ENCODE measurements at regions not wholly inside any gene's neighbourhood (a gene's known extent, or its start where the extent isn't known, plus 50 kb on each side); places are given as distances from the start of the nearest gene placed in this dataset.

DNA sequence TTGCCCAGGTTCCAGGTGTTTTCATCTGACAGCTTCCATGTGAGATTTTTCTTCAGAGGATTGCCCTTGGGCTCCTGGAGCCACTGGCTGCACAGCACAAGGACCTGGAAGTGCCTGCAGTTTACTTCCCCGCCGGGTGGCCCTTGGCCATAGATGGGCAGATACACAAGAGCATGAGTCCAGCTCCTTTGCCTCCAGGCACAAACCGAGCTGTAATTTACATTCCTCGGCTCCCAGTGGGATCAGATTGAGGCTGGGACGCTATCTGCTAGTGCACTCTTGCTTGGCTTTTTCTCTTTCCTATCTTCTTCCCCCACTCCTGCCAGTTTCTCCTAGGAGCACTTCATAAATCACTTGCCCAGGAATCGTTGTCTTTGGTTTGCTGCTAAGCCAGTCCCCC lies 85.4 kb upstream of the RALY start:
- Histone ChIP-seq H3K4me2 (ENCODE audit: low read depth, low read length) (no peak overlapping the region), H3K9me3 (replicated peaks; ENCODE audit: insufficient read depth, low read length) (no peaks in the 10 kb centered on the region)
- DNase-seq: no peak

DNA sequence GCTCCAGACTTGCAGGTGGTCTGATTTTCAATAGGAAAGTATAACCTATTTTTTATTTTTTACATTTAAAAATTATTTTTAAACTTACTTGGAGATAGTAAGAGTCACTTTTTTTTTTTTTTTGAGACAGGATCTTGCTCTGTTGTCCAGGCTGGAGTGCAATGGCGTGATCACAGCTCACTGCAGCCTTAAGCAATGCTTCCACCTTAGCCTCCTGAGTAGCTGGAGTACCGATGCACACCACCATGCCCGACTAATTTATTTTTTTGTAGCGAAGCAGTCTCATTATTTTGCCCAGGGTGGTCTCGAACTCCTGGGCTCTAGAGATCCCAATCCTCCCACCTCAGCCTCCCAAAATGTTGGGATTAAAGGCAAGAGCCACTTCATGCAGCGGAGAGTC lies 84.8 kb upstream of the RALY start:
- H3K4me3 ChIP-seq (ENCODE audit: low read length): no peak overlapping the region
- TF ChIP-seq EZH2 (optimal IDR thresholded peaks at IDR 0.05; ENCODE audit: low read depth, low read length) (no peak), EZH2phosphoT487 (IDR thresholded peaks at IDR 0.05; ENCODE audit: low read length) (no peak)
- TF ChIP-seq, protein P1, sequence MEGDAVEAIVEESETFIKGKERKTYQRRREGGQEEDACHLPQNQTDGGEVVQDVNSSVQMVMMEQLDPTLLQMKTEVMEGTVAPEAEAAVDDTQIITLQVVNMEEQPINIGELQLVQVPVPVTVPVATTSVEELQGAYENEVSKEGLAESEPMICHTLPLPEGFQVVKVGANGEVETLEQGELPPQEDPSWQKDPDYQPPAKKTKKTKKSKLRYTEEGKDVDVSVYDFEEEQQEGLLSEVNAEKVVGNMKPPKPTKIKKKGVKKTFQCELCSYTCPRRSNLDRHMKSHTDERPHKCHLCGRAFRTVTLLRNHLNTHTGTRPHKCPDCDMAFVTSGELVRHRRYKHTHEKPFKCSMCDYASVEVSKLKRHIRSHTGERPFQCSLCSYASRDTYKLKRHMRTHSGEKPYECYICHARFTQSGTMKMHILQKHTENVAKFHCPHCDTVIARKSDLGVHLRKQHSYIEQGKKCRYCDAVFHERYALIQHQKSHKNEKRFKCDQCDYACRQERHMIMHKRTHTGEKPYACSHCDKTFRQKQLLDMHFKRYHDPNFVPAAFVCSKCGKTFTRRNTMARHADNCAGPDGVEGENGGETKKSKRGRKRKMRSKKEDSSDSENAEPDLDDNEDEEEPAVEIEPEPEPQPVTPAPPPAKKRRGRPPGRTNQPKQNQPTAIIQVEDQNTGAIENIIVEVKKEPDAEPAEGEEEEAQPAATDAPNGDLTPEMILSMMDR (IDR thresholded peaks at IDR 0.05; ENCODE audit: low read length): no peak
- no peak overlapping the region for H3K4me2 ChIP-seq (ENCODE audit: low read depth, low read length)
- H3K9me2 ChIP-seq (replicated peaks; ENCODE audit: insufficient read depth, low read length): no peaks in the 10 kb centered on the region
- H3K79me2 ChIP-seq (ENCODE audit: low read length): no peaks in the 10 kb centered on the region
- no peak overlapping the region for H3K9ac ChIP-seq (ENCODE audit: low read length)
- peaks cover 7% of the 10 kb centered on the region for H3K4me1 ChIP-seq (ENCODE audit: low read length)
- H3K36me3 ChIP-seq (replicated peaks; ENCODE audit: insufficient read depth, low read length): no peaks in the 10 kb centered on the region
- H2AFZ ChIP-seq (ENCODE audit: low read length): no peak overlapping the region
- no peaks in the 10 kb centered on the region for H3K27me3 ChIP-seq (replicated peaks; ENCODE audit: insufficient read depth, low read length)
- no peak overlapping the region for H3K27ac ChIP-seq (ENCODE audit: low read length)
- no peaks in the 10 kb centered on the region for H4K20me1 ChIP-seq (ENCODE audit: insufficient read depth, low read length)
- H3F3A ChIP-seq (ENCODE audit: insufficient read depth, low read length): no peaks in the 10 kb centered on the region
- H3K9me3 ChIP-seq (replicated peaks; ENCODE audit: insufficient read depth, low read length): no peaks in the 10 kb centered on the region
- DNase-seq: no peak

More for the DNA sequence above, 85.4 kb upstream of the RALY start:
- TF ChIP-seq EZH2 (optimal IDR thresholded peaks at IDR 0.05; ENCODE audit: low read depth, low read length) (no peak), EZH2phosphoT487 (IDR thresholded peaks at IDR 0.05; ENCODE audit: low read length) (no peak)
- TF ChIP-seq, protein P1 (IDR thresholded peaks at IDR 0.05; ENCODE audit: low read length): no peak
- no peak overlapping the region for H3K4me3 ChIP-seq (ENCODE audit: low read length)
- peaks cover 7% of the 10 kb centered on the region for H3K4me1 ChIP-seq (ENCODE audit: low read length)
- H3K9ac ChIP-seq (ENCODE audit: low read length): no peak overlapping the region
- no peak overlapping the region for H2AFZ ChIP-seq (ENCODE audit: low read length)
- H3K79me2 ChIP-seq (ENCODE audit: low read length): no peaks in the 10 kb centered on the region
- no peaks in the 10 kb centered on the region for H3K9me2 ChIP-seq (replicated peaks; ENCODE audit: insufficient read depth, low read length)
- no peaks in the 10 kb centered on the region for H3F3A ChIP-seq (ENCODE audit: insufficient read depth, low read length)
- no peaks in the 10 kb centered on the region for H4K20me1 ChIP-seq (ENCODE audit: insufficient read depth, low read length)
- H3K36me3 ChIP-seq (replicated peaks; ENCODE audit: insufficient read depth, low read length): no peaks in the 10 kb centered on the region
- no peaks in the 10 kb centered on the region for H3K27me3 ChIP-seq (replicated peaks; ENCODE audit: insufficient read depth, low read length)
- no peak overlapping the region for H3K27ac ChIP-seq (ENCODE audit: low read length)

DNA sequence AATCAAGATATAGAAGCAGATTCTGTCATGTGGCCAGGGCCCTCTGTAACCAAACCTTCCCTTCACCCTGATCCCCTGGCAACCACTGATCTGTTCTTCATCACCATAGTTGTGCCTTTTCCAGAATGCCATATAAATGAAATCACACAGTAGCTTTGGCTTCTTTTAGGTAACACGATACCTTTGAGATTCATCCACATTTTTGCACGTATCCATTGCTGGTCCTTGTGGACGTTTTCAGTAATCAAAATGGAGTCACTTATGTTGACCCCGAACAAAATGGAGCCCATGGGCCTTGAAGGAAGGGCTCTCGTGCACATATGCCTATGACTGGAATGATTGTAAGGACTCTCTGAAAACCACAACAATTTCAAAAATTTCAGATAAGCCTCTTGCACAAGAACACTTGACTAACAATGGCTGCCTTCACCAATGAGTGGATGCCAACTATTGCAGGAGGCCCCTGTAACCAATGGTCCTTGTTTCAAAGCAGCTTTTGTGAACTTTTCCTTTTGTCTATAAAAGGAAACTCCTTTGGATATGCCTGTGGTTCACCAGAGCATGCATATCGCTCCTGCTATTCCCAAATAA lies 84.3 kb upstream of the RALY start:
- no peak overlapping the region for H3K4me2 ChIP-seq (ENCODE audit: low read depth, low read length)
- TF ChIP-seq, protein P1 (IDR thresholded peaks at IDR 0.05; ENCODE audit: low read length): no peak
- TF ChIP-seq EZH2 (optimal IDR thresholded peaks at IDR 0.05; ENCODE audit: low read depth, low read length): no peak
- TF ChIP-seq EZH2phosphoT487 (IDR thresholded peaks at IDR 0.05; ENCODE audit: low read length): no peak
- H4K20me1 ChIP-seq (ENCODE audit: insufficient read depth, low read length): no peaks in the 10 kb centered on the region
- H3K4me1 ChIP-seq (ENCODE audit: low read length): peaks cover 10% of the 10 kb centered on the region
- no peak overlapping the region for H3K9ac ChIP-seq (ENCODE audit: low read length)
- H3K9me3 ChIP-seq (replicated peaks; ENCODE audit: insufficient read depth, low read length): no peaks in the 10 kb centered on the region
- no peak overlapping the region for H2AFZ ChIP-seq (ENCODE audit: low read length)
- H3K9me2 ChIP-seq (replicated peaks; ENCODE audit: insufficient read depth, low read length): no peaks in the 10 kb centered on the region
- DNase-seq: no peak
- H3F3A ChIP-seq (ENCODE audit: insufficient read depth, low read length): no peaks in the 10 kb centered on the region
- no peaks in the 10 kb centered on the region for H3K79me2 ChIP-seq (ENCODE audit: low read length)
- H3K4me3 ChIP-seq (ENCODE audit: low read length): no peak overlapping the region
- no peak overlapping the region for H3K27ac ChIP-seq (ENCODE audit: low read length)
- H3K27me3 ChIP-seq (replicated peaks; ENCODE audit: insufficient read depth, low read length): no peaks in the 10 kb centered on the region
- no peaks in the 10 kb centered on the region for H3K36me3 ChIP-seq (replicated peaks; ENCODE audit: insufficient read depth, low read length)

Measured in MM.1S (cell line).